AG09319 (cell line): ENCODE measurements at regions not wholly inside any gene's neighbourhood (a gene's known extent, or its start where the extent isn't known, plus 50 kb on each side); places are given as distances from the start of the nearest gene placed in this dataset.

Experiments
- DNase-seq: peaks from one replicate; pipeline ENCODE4 v3.0.0-alpha.2; 2010; ENCODE audit warnings: low read depth; ENCODE audit errors: extremely low read depth
- CTCF ChIP-seq: IDR thresholded peaks from 2 replicates; pipeline ENCODE4 v1.5.1; 2011; ENCODE audit warnings: low read depth, mild to moderate bottlenecking, inconsistent platforms, low read length, moderate library complexity

DNA sequence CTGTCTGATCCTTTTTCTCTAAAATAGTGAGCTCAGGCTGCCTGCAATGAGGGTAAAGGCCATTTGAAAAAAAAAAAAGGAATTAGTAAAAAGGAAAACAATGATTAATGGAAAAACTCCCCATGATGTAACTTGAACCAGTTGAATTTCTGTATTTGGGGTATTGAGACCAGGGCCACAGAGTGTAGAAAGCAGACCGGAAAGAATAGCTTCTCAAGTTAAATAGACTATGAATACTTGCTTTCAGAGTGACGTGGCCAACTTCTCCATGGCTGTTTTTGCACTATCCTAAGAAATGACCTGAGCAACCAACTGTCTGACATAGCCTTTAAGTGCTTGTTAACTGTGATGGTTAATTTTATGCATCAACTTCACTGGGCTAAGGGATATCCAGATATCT lies 222.1 kb upstream of the INTU start:
- no peak for TF ChIP-seq CTCF
- no peak for DNase-seq

DNA sequence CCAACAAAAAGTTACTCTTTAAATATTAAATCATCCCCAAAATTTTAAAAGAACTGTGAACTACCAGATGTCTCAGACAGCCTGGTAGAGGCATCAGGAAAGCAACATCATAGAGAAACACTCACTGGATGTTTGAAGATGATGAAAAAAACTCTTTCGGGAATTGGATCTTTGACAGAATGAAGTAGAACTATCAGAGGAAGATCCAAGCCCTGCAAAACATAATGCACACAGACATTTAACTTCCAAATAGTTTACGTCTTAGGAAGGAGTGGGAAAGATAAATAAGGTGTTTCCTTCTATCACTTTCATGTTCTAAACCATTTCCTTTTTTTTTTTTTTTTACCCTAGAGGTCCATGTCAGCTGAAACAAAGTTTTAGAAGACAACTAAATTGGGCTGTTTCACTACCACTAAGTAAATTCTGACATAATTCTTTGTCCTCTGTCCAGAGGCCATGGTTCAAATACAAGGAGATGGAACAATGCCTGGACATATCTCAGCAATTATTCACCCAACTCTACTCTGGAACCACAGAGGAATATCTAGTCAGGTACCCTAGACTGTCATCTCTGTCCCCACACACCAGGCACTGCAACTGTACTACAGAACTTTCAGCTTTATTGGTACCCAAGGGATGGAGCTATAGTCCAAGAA lies 217.7 kb upstream of the INTU start:
- no peak for TF ChIP-seq CTCF

GRCh38 chr4:127416115-127416514 lies 216.6 kb upstream of the INTU start:
- TF ChIP-seq CTCF: no peak
- DNase-seq: no peak

More for the DNA sequence above, 217.7 kb upstream of the INTU start:
- no peak for DNase-seq

DNA sequence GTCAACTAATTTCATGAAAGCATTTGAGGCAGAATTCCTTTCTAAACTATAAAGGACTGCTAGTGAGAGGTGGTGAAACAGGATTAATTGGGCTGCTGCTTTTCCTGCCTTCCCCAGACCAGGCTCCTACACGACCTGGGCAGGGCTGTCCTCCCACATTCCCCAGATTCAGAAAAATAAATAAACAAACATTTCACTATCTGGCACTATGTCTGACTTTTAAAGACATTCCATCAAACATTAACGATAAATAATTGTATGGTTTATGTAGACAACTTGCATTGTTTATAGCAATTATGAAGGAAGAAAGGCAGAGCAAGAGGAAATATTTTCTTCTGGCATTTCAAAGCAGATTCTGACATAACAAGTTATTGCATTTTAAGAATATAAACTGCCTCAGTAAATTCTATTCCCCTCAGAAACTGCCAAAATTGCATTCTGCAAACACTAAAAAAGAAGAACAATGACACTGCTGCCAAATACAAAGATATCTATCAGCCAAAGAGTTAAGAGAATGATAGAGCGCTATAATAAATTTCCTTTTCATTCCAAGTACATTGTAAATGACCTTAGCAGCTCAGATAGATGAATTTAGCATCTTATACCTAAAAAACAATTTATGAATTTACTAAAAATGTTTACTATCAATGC lies 214.7 kb upstream of the INTU start:
- DNase-seq: no peak
- no peak for TF ChIP-seq CTCF

GRCh38 chr4:127419431-127419830 lies 213.3 kb upstream of the INTU start:
- DNase-seq: no peak
- no peak for TF ChIP-seq CTCF

GRCh38 chr4:127421437-127421836 lies 211.3 kb upstream of the INTU start:
- no peak for DNase-seq
- TF ChIP-seq CTCF: no peak

DNA sequence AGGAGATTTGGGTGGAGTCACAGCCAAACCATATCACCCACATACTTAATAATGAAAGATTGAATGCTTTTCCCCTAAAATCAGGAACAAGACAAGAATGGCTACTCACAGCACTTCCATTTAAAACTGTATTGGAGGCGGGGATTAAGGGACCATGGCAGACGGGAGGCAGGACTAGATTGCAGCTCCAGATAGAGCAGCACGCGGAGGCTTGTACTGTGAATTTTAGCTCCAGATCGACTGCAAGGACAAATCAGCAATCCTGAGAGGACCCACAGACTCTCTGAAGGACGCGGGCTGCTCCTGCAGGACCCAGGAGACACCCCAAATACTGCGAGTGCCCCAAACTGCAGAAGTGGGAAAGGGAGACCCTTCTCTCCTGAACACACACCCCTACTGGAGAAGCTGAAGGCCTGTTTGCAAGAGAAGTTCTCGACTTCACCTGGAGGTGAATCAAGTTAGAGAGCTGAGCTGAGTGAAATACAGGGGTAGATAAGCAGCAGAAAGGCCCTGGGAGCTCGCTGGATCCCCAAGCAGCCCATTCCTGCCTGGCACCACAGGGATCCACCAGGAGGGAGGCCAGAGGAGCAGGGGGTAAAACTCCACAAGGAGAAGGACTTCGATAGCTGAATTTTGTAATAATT lies 207.4 kb upstream of the INTU start:
- no peak for DNase-seq
- TF ChIP-seq CTCF: no peak
